Lower leg skin (tissue), 3 donors: ENCODE measurements at regions not wholly inside any gene's neighbourhood (a gene's known extent, or its start where the extent isn't known, plus 50 kb on each side); places are given as distances from the start of the nearest gene placed in this dataset.

Experiments used
- CTCF ChIP-seq, 3 donors: fragments of 450-650 bp; IDR thresholded peaks; one replicate each; pipeline ENCODE4 v1.5.1; 2016; ENCODE audit warnings: antibody characterized with exemption in 3 of 3, mild to moderate bottlenecking in 3 of 3, moderate library complexity in 2 of 3
- POLR2A ChIP-seq, 2 donors: fragments of 450-650 bp; IDR thresholded peaks; one replicate each; pipeline ENCODE4 v1.6.1; 2016 to 2017; ENCODE audit warnings: antibody characterized with exemption in 2 of 2, mild to moderate bottlenecking in 1 of 2, moderate library complexity in 1 of 2

DNA sequence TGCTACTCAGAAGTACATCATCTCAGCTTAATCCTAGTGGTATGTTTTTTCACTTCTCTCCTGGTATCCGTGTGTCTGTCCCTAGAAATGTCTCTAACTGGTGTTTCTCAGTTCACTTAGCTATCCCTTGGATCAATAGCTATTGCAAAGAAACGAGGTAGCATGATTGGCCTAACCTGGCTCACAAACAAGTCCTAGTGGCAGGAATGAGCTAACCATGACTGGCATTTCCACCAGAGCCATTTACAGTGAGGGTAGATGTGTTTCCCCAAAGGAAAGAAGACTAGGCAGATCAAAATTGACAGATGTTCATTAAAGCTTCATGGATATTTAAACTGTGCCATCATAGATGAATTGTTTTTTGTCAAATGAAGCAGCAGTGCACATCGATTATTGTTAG is 82.5 kb downstream of the PALM2AKAP2 start:
- TF ChIP-seq POLR2A (IDR thresholded peaks at IDR 0.05): no peak
- no peak for TF ChIP-seq CTCF (IDR thresholded peaks at IDR 0.05)
